Mammary epithelial cell (primary cell): ENCODE measurements at regions not wholly inside any gene's neighbourhood (a gene's known extent, or its start where the extent isn't known, plus 50 kb on each side); places are given as distances from the start of the nearest gene placed in this dataset.

Experiments
- CTCF ChIP-seq, 2 donors: IDR thresholded peaks in 1 of 2; conservative IDR thresholded peaks in 1 of 2; 2 replicates each; pipeline ENCODE4 v1.5.1; 2011 to 2012; ENCODE audit warnings: inconsistent platforms in 2 of 2, low read length in 2 of 2, mild to moderate bottlenecking in 2 of 2, control low read depth in 1 of 2, low read depth in 1 of 2; ENCODE audit not compliant: insufficient read depth in 1 of 2; ENCODE audit errors: extremely low read depth in 1 of 2
- EZH2 ChIP-seq: IDR thresholded peaks from 2 replicates; pipeline ENCODE4 v1.6.1; 2012; ENCODE audit warnings: low read length, inconsistent platforms, borderline replicate concordance

GRCh38 chr3:117137065-117137464 lies 427.5 kb downstream of the TUSC7 start:
- TF ChIP-seq CTCF (conservative IDR thresholded peaks at IDR 0.05 in 1 of 2, IDR thresholded peaks at IDR 0.05 in 1 of 2; ENCODE audit: extremely low read depth in 1 of 2, insufficient read depth in 1 of 2, low read depth in 1 of 2, low read length in 2 of 2) = no peak
- TF ChIP-seq EZH2 = no peak
